ENCODE measurements at regions not wholly inside any gene's neighbourhood (a gene's known extent, or its start where the extent isn't known, plus 50 kb on each side); places are given as distances from the start of the nearest gene placed in this dataset.

DNA sequence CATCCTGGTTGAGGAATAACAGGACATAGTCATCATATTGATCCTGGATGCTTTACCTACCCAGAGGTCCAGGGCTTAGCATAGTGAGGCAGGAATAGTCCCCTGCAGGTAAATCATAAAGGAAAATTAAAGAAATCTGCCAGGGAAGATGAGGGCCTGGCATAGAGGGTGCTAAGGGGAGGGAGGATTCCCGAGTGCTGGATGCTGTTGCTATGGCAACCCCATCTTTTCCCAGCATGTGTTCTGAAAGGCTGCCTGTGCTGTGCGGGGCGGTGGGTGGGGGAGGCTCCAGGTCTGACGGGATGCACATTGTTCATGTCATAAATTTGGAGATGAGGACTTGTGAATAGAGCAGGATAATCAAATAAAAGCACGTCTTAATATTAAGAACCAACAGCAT lies 212.6 kb upstream of the PCSK2 start:
- Histone ChIP-seq H3K4me1 (ENCODE audit: control insufficient read depth, insufficient read depth, low read length) (0 out of 2 replicates have a peak, but pooled peaks cover 2% of the 10 kb centered on the region), H3K27ac (ENCODE audit: low read depth, low read length) (no peak overlapping the region), H3K36me3 (ENCODE audit: control insufficient read depth, insufficient read depth, low read length) (no peaks in the 10 kb centered on the region), H3K9me3 (ENCODE audit: control insufficient read depth, insufficient read depth, low read length) (no peaks in the 10 kb centered on the region), H3K9ac (ENCODE audit: low read depth, low read length) (no peak overlapping the region), H3K27me3 (ENCODE audit: control insufficient read depth, insufficient read depth, low read length) (no peaks in the 10 kb centered on the region), H3K4me3 (ENCODE audit: low read depth, low read length) (no peak overlapping the region)

DNA sequence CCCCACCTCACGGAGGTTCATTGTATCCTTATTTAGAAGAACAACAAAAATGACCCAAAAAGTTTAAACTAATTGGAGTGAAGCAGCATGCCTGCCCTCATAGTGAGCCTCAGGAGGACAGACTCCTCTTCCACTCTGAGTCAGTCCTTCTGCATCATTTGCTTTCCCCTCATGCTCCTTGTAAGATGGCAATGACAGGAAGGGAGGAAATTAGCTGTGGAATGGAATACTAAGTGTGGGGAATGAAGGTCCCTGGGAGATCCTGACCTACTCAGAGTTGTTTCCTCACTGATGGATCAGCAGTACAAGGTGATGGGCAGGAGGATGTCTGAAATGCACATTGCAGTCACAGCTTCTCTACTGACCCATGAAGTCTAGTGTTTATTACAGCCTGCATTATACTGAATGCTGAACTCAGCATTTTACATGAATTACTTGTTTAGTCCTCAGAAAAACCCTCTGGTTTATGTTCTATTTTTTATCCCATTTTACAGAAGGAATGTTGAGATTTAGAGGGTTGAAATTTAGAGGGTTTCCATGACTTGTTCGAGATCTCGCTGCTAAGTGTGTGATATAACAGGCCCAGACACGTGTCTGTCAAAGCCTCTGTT lies 212.0 kb upstream of the PCSK2 start:
- no peaks in the 10 kb centered on the region for H3K36me3 ChIP-seq (ENCODE audit: control insufficient read depth, insufficient read depth, low read length)
- H3K27ac ChIP-seq (ENCODE audit: low read depth, low read length), result no peak overlapping the region
- H3K9me3 ChIP-seq (ENCODE audit: control insufficient read depth, insufficient read depth, low read length), result no peaks in the 10 kb centered on the region
- 0 out of 2 replicates have a peak, but pooled peaks cover 2% of the 10 kb centered on the region for H3K4me1 ChIP-seq (ENCODE audit: control insufficient read depth, insufficient read depth, low read length)
- H3K4me3 ChIP-seq (ENCODE audit: low read depth, low read length), result no peak overlapping the region
- H3K9ac ChIP-seq (ENCODE audit: low read depth, low read length), result no peak overlapping the region
- no peaks in the 10 kb centered on the region for H3K27me3 ChIP-seq (ENCODE audit: control insufficient read depth, insufficient read depth, low read length)

DNA sequence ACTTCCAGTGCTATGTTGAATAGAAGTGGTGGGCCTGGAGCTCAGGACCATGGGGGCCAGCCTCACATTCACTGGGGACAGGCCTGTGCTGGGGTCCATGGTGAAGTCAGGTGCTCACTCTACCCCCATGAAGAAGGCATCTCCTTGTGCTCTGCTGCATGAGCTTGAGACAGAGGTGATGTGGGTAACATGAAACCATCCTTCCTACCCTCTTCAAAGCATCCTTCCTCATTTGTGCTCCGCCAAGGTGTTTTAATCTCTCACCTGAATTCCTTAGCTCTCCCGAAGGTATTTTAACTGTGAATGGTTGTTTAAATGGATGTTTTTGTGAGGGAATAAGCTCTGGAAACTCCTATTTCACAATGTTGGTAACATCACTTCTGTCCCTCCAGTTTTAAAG lies 209.6 kb upstream of the PCSK2 start:
- Histone ChIP-seq H3K27ac (ENCODE audit: low read depth, low read length) (no peak overlapping the region), H3K9ac (ENCODE audit: low read depth, low read length) (no peak overlapping the region), H3K9me3 (ENCODE audit: control insufficient read depth, insufficient read depth, low read length) (no peaks in the 10 kb centered on the region), H3K27me3 (ENCODE audit: control insufficient read depth, insufficient read depth, low read length) (no peaks in the 10 kb centered on the region), H3K36me3 (ENCODE audit: control insufficient read depth, insufficient read depth, low read length) (no peaks in the 10 kb centered on the region), H3K4me3 (ENCODE audit: low read depth, low read length) (no peak overlapping the region), H3K4me1 (ENCODE audit: control insufficient read depth, insufficient read depth, low read length) (0 out of 2 replicates have a peak, but pooled peaks cover 2% of the 10 kb centered on the region)

DNA sequence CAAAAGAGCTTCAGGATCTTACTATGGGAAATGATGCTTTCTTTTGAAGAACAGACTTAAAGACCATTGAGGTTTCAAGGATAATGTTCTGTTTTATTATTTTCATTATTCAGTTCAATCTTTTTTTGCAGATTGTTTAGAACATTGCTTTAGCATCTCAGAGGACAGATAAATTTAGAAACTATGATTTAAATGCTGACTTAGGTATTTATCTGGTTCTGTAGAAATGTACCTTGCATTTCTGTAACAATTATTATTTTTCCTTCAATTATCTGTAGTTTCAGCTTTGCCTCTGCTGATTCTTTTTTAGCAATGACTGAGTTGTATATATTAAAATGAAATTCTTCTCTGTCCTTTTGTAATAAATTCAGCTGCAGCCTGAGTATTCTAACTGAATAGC lies 205.4 kb upstream of the PCSK2 start:
- no peaks in the 10 kb centered on the region; the same call in 1 of the 2 replicates for H3K9me3 ChIP-seq (ENCODE audit: control insufficient read depth, insufficient read depth, low read length)
- H3K4me3 ChIP-seq (ENCODE audit: low read depth, low read length), result no peak overlapping the region
- no peak overlapping the region for H3K27ac ChIP-seq (ENCODE audit: low read depth, low read length)
- no peaks in the 10 kb centered on the region for H3K36me3 ChIP-seq (ENCODE audit: control insufficient read depth, insufficient read depth, low read length)
- no peaks in the 10 kb centered on the region for H3K27me3 ChIP-seq (ENCODE audit: control insufficient read depth, insufficient read depth, low read length)
- peaks cover 32% of the 10 kb centered on the region for H3K4me1 ChIP-seq (ENCODE audit: control insufficient read depth, insufficient read depth, low read length)
- H3K9ac ChIP-seq (ENCODE audit: low read depth, low read length), result no peak overlapping the region

DNA sequence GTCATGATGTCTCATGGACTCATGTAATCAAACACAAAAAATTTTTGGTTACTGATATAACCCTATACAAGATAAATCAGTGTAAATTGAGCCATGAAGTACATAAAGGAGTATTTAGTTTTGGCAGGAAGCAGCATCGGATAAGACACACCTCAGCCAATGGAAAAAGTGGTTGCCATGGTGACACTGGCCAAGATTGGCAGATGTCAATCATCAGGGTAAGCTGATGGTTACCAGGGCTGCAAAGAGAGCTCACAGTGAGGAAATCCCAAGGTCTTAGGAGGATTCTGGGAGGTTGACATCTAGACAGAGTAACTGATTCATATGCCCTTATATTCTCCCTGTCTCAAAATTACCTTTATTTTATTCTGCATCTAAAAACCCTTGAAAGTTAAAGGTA lies 203.8 kb upstream of the PCSK2 start:
- Histone ChIP-seq H3K27ac (ENCODE audit: low read depth, low read length) (peak overlapping the region; percentile 95), H3K9me3 (ENCODE audit: control insufficient read depth, insufficient read depth, low read length) (no peaks in the 10 kb centered on the region; the same call in 1 of the 2 replicates), H3K4me3 (ENCODE audit: low read depth, low read length) (no peak overlapping the region), H3K4me1 (ENCODE audit: control insufficient read depth, insufficient read depth, low read length) (peaks cover 29% of the 10 kb centered on the region), H3K9ac (ENCODE audit: low read depth, low read length) (no peak overlapping the region), H3K36me3 (ENCODE audit: control insufficient read depth, insufficient read depth, low read length) (no peaks in the 10 kb centered on the region), H3K27me3 (ENCODE audit: control insufficient read depth, insufficient read depth, low read length) (no peaks in the 10 kb centered on the region)

DNA sequence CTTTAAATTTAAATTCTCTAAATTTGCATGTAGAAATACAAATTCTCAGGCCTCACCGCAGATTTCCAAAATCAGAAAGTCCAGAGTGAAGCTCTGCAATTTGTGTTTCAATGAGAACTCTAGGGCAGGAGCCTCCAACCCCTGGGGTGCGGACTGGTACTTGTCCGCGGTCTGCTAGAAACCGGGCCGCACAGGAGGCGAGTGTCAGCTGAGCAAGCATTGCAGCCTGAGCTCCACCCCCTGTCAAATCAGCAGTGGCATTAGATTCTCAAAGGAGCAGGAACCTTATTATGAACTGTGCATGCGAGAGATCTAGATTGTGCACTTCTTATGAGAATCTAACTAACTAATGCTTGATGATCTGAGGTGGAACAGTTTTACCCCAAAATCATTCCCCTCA lies 203.0 kb upstream of the PCSK2 start:
- Histone ChIP-seq H3K27me3 (ENCODE audit: control insufficient read depth, insufficient read depth, low read length) (no peaks in the 10 kb centered on the region), H3K9ac (ENCODE audit: low read depth, low read length) (no peak overlapping the region)

GRCh38 chr20:17024513-17025119 lies 202.2 kb upstream of the PCSK2 start:
- Histone ChIP-seq H3K36me3 (ENCODE audit: control insufficient read depth, insufficient read depth, low read length) (no peaks in the 10 kb centered on the region), H3K27ac (ENCODE audit: low read depth, low read length) (peak overlapping the region; percentile 95), H3K4me3 (ENCODE audit: low read depth, low read length) (peak overlapping the region; percentile 27; the same call in 1 of the 2 replicates), H3K4me1 (ENCODE audit: control insufficient read depth, insufficient read depth, low read length) (peaks cover 29% of the 10 kb centered on the region), H3K27me3 (ENCODE audit: control insufficient read depth, insufficient read depth, low read length) (no peaks in the 10 kb centered on the region), H3K9me3 (ENCODE audit: control insufficient read depth, insufficient read depth, low read length) (peaks cover 4% of the 10 kb centered on the region; the same call in 1 of the 2 replicates), H3K9ac (ENCODE audit: low read depth, low read length) (peak overlapping the region; percentile 15; the same call in 1 of the 2 replicates)

More for the DNA sequence above, 203.0 kb upstream of the PCSK2 start:
- Histone ChIP-seq H3K9me3 (ENCODE audit: control insufficient read depth, insufficient read depth, low read length) (peaks cover 3% of the 10 kb centered on the region; the same call in 1 of the 2 replicates), H3K4me3 (ENCODE audit: low read depth, low read length) (0 out of 2 replicates have a peak overlapping the region, but pooled peaks have one; percentile 27), H3K4me1 (ENCODE audit: control insufficient read depth, insufficient read depth, low read length) (peaks cover 29% of the 10 kb centered on the region), H3K36me3 (ENCODE audit: control insufficient read depth, insufficient read depth, low read length) (no peaks in the 10 kb centered on the region), H3K27ac (ENCODE audit: low read depth, low read length) (peak overlapping the region; percentile 95)

DNA sequence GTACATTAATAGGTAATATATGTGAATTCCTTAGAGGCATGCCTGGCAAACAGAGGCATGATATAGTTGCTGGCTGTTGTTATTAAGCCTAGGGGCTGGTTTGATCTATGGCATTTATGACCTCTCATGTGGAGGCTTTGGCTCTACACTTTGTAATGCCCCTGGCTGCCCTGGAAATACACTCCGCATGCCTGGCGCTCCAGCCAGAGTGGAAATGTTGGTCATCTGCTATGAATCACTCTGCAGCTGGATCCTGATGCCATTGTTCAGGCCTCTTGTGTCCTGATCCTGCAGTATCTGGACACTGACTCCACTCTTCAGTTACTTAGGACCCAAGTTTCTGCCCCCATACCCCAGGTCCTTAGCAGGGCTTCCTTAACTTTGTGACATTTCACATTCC lies 200.5 kb upstream of the PCSK2 start:
- H3K27ac ChIP-seq (ENCODE audit: low read depth, low read length), result no peak overlapping the region
- no peaks in the 10 kb centered on the region for H3K36me3 ChIP-seq (ENCODE audit: control insufficient read depth, insufficient read depth, low read length)
- H3K9me3 ChIP-seq (ENCODE audit: control insufficient read depth, insufficient read depth, low read length), result peaks cover 6% of the 10 kb centered on the region; the same call in 1 of the 2 replicates
- no peak overlapping the region for H3K9ac ChIP-seq (ENCODE audit: low read depth, low read length)
- H3K27me3 ChIP-seq (ENCODE audit: control insufficient read depth, insufficient read depth, low read length), result no peaks in the 10 kb centered on the region
- peaks cover 29% of the 10 kb centered on the region for H3K4me1 ChIP-seq (ENCODE audit: control insufficient read depth, insufficient read depth, low read length)
- no peak overlapping the region for H3K4me3 ChIP-seq (ENCODE audit: low read depth, low read length)

DNA sequence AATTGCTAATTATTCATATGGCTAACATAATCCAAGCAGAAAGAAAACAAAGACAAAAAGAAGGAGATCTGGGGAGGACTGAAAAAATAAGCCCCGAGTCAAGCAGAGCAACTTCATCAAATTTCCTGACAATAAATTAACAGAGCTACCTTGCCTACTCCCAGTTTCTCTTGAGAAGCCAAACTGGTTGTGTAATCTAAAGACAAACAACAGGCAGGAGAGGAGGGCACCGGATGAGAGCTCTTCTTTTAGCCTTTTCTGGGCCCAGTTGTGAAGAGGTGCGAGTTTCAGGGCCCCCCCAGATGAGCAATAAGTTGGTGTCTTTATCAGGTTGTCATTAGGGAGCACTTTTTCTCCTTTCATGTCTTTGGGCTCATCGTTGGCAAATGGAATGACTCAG lies 197.1 kb upstream of the PCSK2 start:
- peaks cover 12% of the 10 kb centered on the region for H3K4me1 ChIP-seq (ENCODE audit: control insufficient read depth, insufficient read depth, low read length)
- peaks cover 6% of the 10 kb centered on the region; the same call in 1 of the 2 replicates for H3K9me3 ChIP-seq (ENCODE audit: control insufficient read depth, insufficient read depth, low read length)
- no peak overlapping the region for H3K4me3 ChIP-seq (ENCODE audit: low read depth, low read length)
- no peak overlapping the region for H3K27ac ChIP-seq (ENCODE audit: low read depth, low read length)
- no peaks in the 10 kb centered on the region for H3K36me3 ChIP-seq (ENCODE audit: control insufficient read depth, insufficient read depth, low read length)
- H3K27me3 ChIP-seq (ENCODE audit: control insufficient read depth, insufficient read depth, low read length), result no peaks in the 10 kb centered on the region
- H3K9ac ChIP-seq (ENCODE audit: low read depth, low read length), result no peak overlapping the region

DNA sequence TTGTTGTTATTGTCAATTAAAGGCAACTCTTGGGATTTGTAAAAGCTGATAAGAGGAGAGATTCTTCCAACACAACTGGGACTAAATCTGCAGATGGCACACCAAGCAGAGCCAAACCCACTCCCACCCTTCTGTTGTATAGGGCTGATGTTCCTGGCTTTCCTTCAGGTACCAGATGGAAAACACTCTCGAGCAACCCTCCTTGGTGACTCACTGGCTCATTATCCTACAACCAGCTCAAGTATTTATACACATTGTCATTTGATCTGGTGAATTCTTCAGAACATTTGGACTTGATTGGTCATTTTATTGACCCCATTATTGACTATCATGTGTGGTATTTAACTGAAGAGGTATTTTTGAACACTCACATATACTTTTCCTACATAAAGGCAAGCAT lies 190.3 kb upstream of the PCSK2 start:
- Histone ChIP-seq H3K4me3 (ENCODE audit: low read depth, low read length) (no peak overlapping the region), H3K4me1 (ENCODE audit: control insufficient read depth, insufficient read depth, low read length) (no peaks in the 10 kb centered on the region), H3K9me3 (ENCODE audit: control insufficient read depth, insufficient read depth, low read length) (no peaks in the 10 kb centered on the region), H3K27ac (ENCODE audit: low read depth, low read length) (no peak overlapping the region), H3K36me3 (ENCODE audit: control insufficient read depth, insufficient read depth, low read length) (no peaks in the 10 kb centered on the region), H3K9ac (ENCODE audit: low read depth, low read length) (no peak overlapping the region), H3K27me3 (ENCODE audit: control insufficient read depth, insufficient read depth, low read length) (no peaks in the 10 kb centered on the region)

- Histone ChIP-seq H3K9ac (ENCODE audit: low read depth, low read length) (no peak overlapping the region), H3K27me3 (ENCODE audit: control insufficient read depth, insufficient read depth, low read length) (no peaks in the 10 kb centered on the region), H3K9me3 (ENCODE audit: control insufficient read depth, insufficient read depth, low read length) (no peaks in the 10 kb centered on the region), H3K4me3 (ENCODE audit: low read depth, low read length) (no peak overlapping the region), H3K4me1 (ENCODE audit: control insufficient read depth, insufficient read depth, low read length) (no peaks in the 10 kb centered on the region), H3K27ac (ENCODE audit: low read depth, low read length) (no peak overlapping the region), H3K36me3 (ENCODE audit: control insufficient read depth, insufficient read depth, low read length) (no peaks in the 10 kb centered on the region)
These were observed 184.7 kb upstream of the PCSK2 start for GRCh38 chr20:17042122-17042521.
